Gastrocnemius medialis (tissue), 4 donors: ENCODE measurements at regions not wholly inside any gene's neighbourhood (a gene's known extent, or its start where the extent isn't known, plus 50 kb on each side); places are given as distances from the start of the nearest gene placed in this dataset.
"Not testable (repeated sequence)": the region's sequence is repeated elsewhere in the genome, so short reads cannot be mapped to it uniquely, and the experiment has no call there.

Experiments used
- ATAC-seq, 2 donors: fragments of 150-250 bp; one replicate each; pipeline ENCODE4 v1.9.1; 2016
- DNase-seq, 2 donors: peaks; one replicate each; pipeline ENCODE4 v3.0.0-alpha.2; 2019
- H3K27ac ChIP-seq, 4 donors: fragments of 200-600 bp; sonication (generic); 1 replicate in 1 of 4; 2 replicates in 3 of 4; pipeline ENCODE4 v1.5.1; 2016 to 2018; ENCODE audit warnings: mild to moderate bottlenecking in 2 of 4, moderate library complexity in 1 of 4
- H3K27me3 ChIP-seq, 3 donors: fragments of 200-600 bp; sonication (generic) in 2 of 3; 1 replicate in 1 of 3; 2 replicates in 2 of 3; pipeline versions ENCODE4 v1.5.1 to v1.6.0; 2016 to 2019; ENCODE audit warnings: mild to moderate bottlenecking in 1 of 3, moderate library complexity in 1 of 3
- H3K36me3 ChIP-seq, 2 donors: fragments of 200-600 bp; sonication (generic) in 1 of 2; one replicate each; pipeline ENCODE4 v1.5.1; 2017 to 2018
- H3K4me1 ChIP-seq, 2 donors: fragments of 200-600 bp; sonication (generic) in 1 of 2; one replicate each; pipeline ENCODE4 v1.5.1; 2016 to 2017; ENCODE audit warnings: mild to moderate bottlenecking in 2 of 2
- H3K4me3 ChIP-seq, 4 donors: fragments of 200-600 bp; sonication (generic) in 3 of 4; 1 replicate in 1 of 4; 2 replicates in 3 of 4; pipeline ENCODE4 v1.5.1; 2016 to 2019; ENCODE audit warnings: mild to moderate bottlenecking in 2 of 4
- H3K9me3 ChIP-seq, 3 donors: fragments of 200-600 bp; sonication (generic) in 2 of 3; 1 replicate in 1 of 3; 2 replicates in 2 of 3; pipeline ENCODE4 v1.5.1; 2016 to 2019
- CTCF ChIP-seq, 5 experiments: fragments of 450-650 bp in 3 of 5; fragments of 200-600 bp in 2 of 5; sonication (generic) in 2 of 5; IDR thresholded peaks in 4 of 5; conservative IDR thresholded peaks in 1 of 5; 1 replicate in 4 of 5; 2 replicates in 1 of 5; pipeline ENCODE4 v1.5.1; 2016 to 2019; ENCODE audit warnings: antibody characterized with exemption in 5 of 5, mild to moderate bottlenecking in 3 of 5, moderate library complexity in 3 of 5
- POLR2A ChIP-seq, 2 donors: fragments of 450-650 bp; IDR thresholded peaks; one replicate each; pipeline ENCODE4 v1.6.1; 2017; ENCODE audit warnings: antibody characterized with exemption in 2 of 2, mild to moderate bottlenecking in 2 of 2, moderate library complexity in 2 of 2
- in situ Hi-C, 4 donors: fragments of 200-750 bp; cut with MboI; loops; one replicate each; pipeline versions ENCODE4 v1.15.0 to v1.8.0; 2017; ENCODE audit warnings: low sequenced_read_pairs in 4 of 4
- intact Hi-C: fragments of 100-400 bp; cut with DNase I; formaldehyde crosslinking; loops from one replicate; pipeline ENCODE4 v1.15.1; 2023; ENCODE audit warnings: low total_unique reads

GRCh38 chr7:81159402-81159801 lies 240.6 kb upstream of the SEMA3C start:
- no peak for TF ChIP-seq CTCF (IDR thresholded peaks at IDR 0.05 in 4 of 5, conservative IDR thresholded peaks at IDR 0.05 in 1 of 5)
- no peak for TF ChIP-seq POLR2A (IDR thresholded peaks at IDR 0.05)
- in situ Hi-C loops = no loop called here
- ATAC-seq = no peak

GRCh38 chr7:81158189-81158588 lies 239.3 kb upstream of the SEMA3C start:
- TF ChIP-seq CTCF (IDR thresholded peaks at IDR 0.05 in 4 of 5, conservative IDR thresholded peaks at IDR 0.05 in 1 of 5) (no peak), POLR2A (IDR thresholded peaks at IDR 0.05) (no peak)
- Histone ChIP-seq H3K36me3 (no peaks in the 10 kb centered on the region), H3K9me3 (no peaks in the 10 kb centered on the region), H3K27ac (no peak overlapping the region), H3K4me3 (no peak overlapping the region), H3K27me3 (no peaks in the 10 kb centered on the region), H3K4me1 (no peaks in the 10 kb centered on the region)
- intact Hi-C loops = no loop called here
- ATAC-seq (no peak), DNase-seq (no peak)
- in situ Hi-C loops = no loop called here

More at GRCh38 chr7:81159402-81159801, 240.6 kb upstream of the SEMA3C start:
- Histone ChIP-seq H3K4me1 (no peaks in the 10 kb centered on the region), H3K27ac (no peak overlapping the region), H3K27me3 (no peaks in the 10 kb centered on the region), H3K36me3 (no peaks in the 10 kb centered on the region), H3K9me3 (no peaks in the 10 kb centered on the region), H3K4me3 (no peak overlapping the region)
- intact Hi-C loops = no loop called here
- no peak for DNase-seq

GRCh38 chr7:81155654-81156373 lies 237.0 kb upstream of the SEMA3C start:
- no peaks in the 10 kb centered on the region for H3K9me3 ChIP-seq
- no peak overlapping the region for H3K4me3 ChIP-seq
- intact Hi-C loops (no loop called here), in situ Hi-C loops (no loop called here)
- no peaks in the 10 kb centered on the region for H3K4me1 ChIP-seq
- no peak overlapping the region for H3K27ac ChIP-seq
- H3K27me3 ChIP-seq = no peaks in the 10 kb centered on the region
- ATAC-seq (no peak), DNase-seq (no peak)
- no peaks in the 10 kb centered on the region for H3K36me3 ChIP-seq
- no peak for TF ChIP-seq CTCF (IDR thresholded peaks at IDR 0.05 in 4 of 5, conservative IDR thresholded peaks at IDR 0.05 in 1 of 5)
- TF ChIP-seq POLR2A (IDR thresholded peaks at IDR 0.05) = no peak

DNA sequence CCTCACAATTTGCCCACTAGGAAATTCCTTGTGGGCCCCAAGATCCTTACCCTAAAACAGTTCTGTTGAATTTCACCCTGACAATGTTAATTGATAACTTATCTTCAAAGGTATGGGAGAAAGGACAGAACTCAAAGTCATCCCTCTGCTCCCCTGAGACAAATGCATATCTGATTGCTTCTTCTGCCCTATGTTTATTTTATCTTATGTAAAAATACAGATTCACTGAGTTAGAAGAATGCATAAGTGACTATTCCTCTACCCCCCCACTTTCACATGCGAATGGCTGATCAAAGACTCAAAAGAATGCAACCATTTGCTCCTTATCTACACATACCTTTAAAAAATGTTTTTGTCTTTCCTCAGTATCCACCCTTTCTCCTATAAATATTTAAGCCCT lies 235.7 kb upstream of the SEMA3C start:
- intact Hi-C loops = no loop called here
- in situ Hi-C loops = no loop called here
- no peak overlapping the region for H3K4me3 ChIP-seq
- H3K27ac ChIP-seq = no peak overlapping the region
- H3K27me3 ChIP-seq = no peaks in the 10 kb centered on the region
- H3K4me1 ChIP-seq = no peaks in the 10 kb centered on the region
- H3K36me3 ChIP-seq = no peaks in the 10 kb centered on the region
- ATAC-seq (no peak), DNase-seq (no peak)
- TF ChIP-seq POLR2A (IDR thresholded peaks at IDR 0.05) = no peak
- no peak for TF ChIP-seq CTCF (IDR thresholded peaks at IDR 0.05 in 4 of 5, conservative IDR thresholded peaks at IDR 0.05 in 1 of 5)
- H3K9me3 ChIP-seq = no peaks in the 10 kb centered on the region

- H3K27ac ChIP-seq, H3K4me3 ChIP-seq, intact Hi-C loops, H3K27me3 ChIP-seq, H3K4me1 ChIP-seq, DNase-seq, H3K36me3 ChIP-seq, ATAC-seq, in situ Hi-C loops, H3K9me3 ChIP-seq: not testable (repeated sequence)
Measured at GRCh38 chr7:81152925-81153324, 234.1 kb upstream of the SEMA3C start.
